IMR-90 (cell line): ENCODE measurements at regions not wholly inside any gene's neighbourhood (a gene's known extent, or its start where the extent isn't known, plus 50 kb on each side); places are given as distances from the start of the nearest gene placed in this dataset.

Source experiments
- CTCF ChIP-seq: conservative IDR thresholded peaks from 2 replicates; pipeline ENCODE4 v1.5.1; 2012; ENCODE audit warnings: mild to moderate bottlenecking, low read depth, low read length, improper control_type of control experiment
- POLR2A ChIP-seq: IDR thresholded peaks from 2 replicates; pipeline ENCODE4 v1.6.1; 2012; ENCODE audit warnings: mild to moderate bottlenecking, low read depth, low read length

DNA sequence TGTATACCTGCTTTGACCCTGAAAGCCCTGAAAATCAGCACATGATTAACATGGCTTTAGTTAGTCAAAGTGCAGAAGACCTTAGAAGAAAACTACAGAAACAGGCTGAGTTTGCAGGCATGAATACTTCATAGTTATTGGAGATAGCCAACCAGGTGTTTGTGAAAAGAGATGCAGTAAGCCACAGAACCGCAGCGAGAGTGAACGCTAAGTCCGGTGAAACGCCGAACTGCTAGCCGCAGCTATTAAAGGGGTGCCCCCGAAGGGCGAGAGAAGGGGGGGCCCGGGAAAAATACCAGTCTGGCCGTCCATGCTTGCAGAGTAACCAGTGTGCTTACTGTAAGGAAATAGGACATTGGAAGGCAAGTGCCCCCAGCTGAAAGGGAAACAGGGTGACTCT, 784.0 kb upstream of the TMEM132C start:
- no peak for TF ChIP-seq POLR2A
- no peak for TF ChIP-seq CTCF
